VCaP (cell line): ENCODE measurements at regions not wholly inside any gene's neighbourhood (a gene's known extent, or its start where the extent isn't known, plus 50 kb on each side); places are given as distances from the start of the nearest gene placed in this dataset.

ENCODE experiments used
- H3K27ac ChIP-seq: fragments of 450-650 bp; 2 replicates; pipeline ENCODE4 v1.5.1; 2017
- TF ChIP-seq, protein P1 (sequence below): fragments of 450-650 bp; conservative IDR thresholded peaks from 2 replicates; pipeline ENCODE4 v1.5.1; 2017; ENCODE audit warnings: mild to moderate bottlenecking, moderate library complexity

DNA sequence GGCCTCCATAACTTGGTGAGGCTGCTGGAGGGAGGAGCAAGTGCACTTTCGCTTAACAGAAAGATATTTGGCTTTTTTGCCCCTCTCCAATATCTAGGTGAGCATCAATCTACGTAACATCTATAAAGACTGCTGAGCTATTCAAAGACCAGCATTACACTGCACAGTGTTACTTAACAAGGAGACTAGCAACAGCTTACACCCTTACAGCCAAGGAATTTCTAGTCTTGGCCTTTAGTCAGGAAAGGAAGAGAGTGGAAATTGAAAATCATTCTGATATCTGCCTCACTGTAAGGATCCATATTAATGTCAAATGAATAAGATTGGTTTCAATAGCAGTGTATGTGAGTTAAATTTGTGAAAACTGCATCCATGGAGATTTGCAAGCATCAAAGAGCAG, 163.9 kb upstream of the DUSP10 start:
- TF ChIP-seq, protein P1, sequence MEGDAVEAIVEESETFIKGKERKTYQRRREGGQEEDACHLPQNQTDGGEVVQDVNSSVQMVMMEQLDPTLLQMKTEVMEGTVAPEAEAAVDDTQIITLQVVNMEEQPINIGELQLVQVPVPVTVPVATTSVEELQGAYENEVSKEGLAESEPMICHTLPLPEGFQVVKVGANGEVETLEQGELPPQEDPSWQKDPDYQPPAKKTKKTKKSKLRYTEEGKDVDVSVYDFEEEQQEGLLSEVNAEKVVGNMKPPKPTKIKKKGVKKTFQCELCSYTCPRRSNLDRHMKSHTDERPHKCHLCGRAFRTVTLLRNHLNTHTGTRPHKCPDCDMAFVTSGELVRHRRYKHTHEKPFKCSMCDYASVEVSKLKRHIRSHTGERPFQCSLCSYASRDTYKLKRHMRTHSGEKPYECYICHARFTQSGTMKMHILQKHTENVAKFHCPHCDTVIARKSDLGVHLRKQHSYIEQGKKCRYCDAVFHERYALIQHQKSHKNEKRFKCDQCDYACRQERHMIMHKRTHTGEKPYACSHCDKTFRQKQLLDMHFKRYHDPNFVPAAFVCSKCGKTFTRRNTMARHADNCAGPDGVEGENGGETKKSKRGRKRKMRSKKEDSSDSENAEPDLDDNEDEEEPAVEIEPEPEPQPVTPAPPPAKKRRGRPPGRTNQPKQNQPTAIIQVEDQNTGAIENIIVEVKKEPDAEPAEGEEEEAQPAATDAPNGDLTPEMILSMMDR, result no peak
- no peak overlapping the region for H3K27ac ChIP-seq

GRCh38 chr1:221904319-221904718, 162.4 kb upstream of the DUSP10 start:
- TF ChIP-seq, protein P1, result no peak

GRCh38 chr1:221903594-221903993, 161.7 kb upstream of the DUSP10 start:
- no peak overlapping the region for H3K27ac ChIP-seq
- TF ChIP-seq, protein P1, result no peak

More at GRCh38 chr1:221904319-221904718, 162.4 kb upstream of the DUSP10 start:
- no peak overlapping the region for H3K27ac ChIP-seq

DNA sequence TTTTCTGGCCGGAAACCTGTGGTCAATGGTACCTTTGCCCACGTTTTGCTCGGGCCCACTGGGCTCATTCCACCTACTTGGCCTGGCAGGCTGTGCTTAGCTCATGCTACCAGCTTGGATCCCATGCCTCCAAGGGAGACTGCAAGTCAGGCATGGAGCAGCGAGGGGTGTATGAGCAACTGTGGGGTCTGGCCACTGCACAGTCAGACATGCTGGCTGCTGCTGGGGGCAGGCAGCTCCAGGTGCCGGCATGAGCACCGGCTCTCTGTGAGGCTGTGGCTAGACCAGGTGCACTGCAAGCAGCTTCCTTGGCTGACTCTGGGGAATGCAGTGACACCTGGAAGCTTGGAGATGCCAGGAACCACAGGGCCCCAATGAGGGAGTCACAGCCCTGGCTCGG, 161.1 kb upstream of the DUSP10 start:
- H3K27ac ChIP-seq, result no peak overlapping the region
- TF ChIP-seq, protein P1, result no peak

DNA sequence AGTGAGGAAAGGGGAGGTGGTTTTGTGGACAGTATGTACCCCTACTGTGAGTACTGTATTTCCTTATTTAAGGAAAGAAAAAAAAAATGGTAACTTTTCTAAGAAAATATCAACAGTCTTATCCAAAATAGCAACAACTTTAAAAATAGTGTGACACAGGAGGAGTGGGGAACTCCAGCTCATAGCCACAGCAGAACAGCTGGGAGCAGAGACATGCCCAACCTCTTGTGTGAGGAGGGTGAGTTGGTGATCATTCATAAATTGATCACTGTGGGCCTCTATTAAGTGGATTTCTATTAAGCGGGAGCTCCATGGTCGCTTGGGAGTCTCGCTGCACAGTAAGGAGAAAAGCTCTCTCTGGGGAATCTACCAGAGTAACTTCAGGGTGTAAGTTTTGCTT, 158.8 kb upstream of the DUSP10 start:
- TF ChIP-seq, protein P1, result no peak
- no peak overlapping the region for H3K27ac ChIP-seq

DNA sequence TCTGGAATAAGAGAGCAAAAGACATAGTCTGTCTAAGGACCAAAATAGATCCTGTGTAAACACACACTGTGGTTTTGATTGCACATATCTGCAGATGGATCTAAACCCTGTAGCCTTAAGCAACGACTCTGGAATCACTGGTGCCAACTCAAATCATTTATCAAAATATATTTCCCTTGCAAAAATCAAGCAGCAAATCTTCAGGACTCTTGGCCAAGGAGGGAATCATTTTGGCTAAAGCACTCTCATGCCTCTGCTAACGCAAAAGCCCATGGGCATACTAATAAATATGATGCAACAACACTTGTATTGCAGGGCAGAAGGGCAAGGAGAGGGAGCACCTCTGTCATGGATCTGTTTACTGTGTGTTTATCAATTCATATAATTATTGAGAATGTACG, 155.4 kb upstream of the DUSP10 start:
- H3K27ac ChIP-seq, result peak overlapping the region; percentile 59
- TF ChIP-seq, protein P1, result no peak

DNA sequence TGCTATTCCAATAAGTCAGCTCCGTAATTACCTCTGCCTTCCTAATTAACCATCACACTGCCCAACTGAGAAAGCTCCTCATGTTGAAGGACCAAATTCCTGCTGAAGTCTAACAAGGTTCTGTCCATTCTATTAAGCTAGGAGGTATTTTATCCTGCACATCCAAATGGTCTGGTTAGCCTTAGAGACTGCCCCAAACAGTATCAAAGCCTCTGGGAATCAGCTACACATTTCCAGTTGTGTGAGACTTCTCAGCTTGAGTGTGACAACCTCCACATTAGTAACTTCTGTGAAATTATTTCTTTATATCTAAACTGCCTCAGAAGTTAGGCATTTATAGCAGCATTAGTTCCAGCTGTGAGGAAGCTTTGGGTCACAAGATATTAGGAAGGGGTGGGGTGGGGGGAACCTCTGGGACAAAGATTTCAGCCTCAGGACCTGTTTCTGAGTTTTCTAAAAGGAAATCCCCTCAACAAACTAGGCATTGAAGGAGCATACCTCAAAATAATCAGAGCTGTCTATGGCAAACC, 150.5 kb upstream of the DUSP10 start:
- H3K27ac ChIP-seq, result no peak overlapping the region
- TF ChIP-seq, protein P1, result no peak
